K562 (cell line): ENCODE measurements at regions not wholly inside any gene's neighbourhood (a gene's known extent, or its start where the extent isn't known, plus 50 kb on each side); places are given as distances from the start of the nearest gene placed in this dataset.

Source experiments
- BHLHE40 ChIP-seq: IDR thresholded peaks from 2 replicates; pipeline ENCODE4 v1.6.1; 2011; ENCODE audit warnings: low read length, improper control_type of control experiment
- CHD1 ChIP-seq: fragments of 200-600 bp; sonication (generic); IDR thresholded peaks from one replicate; pipeline ENCODE4 v1.6.1; 2012; ENCODE audit warnings: mild to moderate bottlenecking, moderate library complexity, low read length, inconsistent platforms
- ETV1 ChIP-seq: fragments of 450-650 bp; conservative IDR thresholded peaks from 2 replicates; pipeline ENCODE4 v1.6.1; 2016; ENCODE audit warnings: missing genetic modification characterization, control low read depth, low read depth, missing compliant biosample characterization
- FIP1L1 ChIP-seq: fragments of 200-400 bp; formaldehyde crosslinking; IDR thresholded peaks from 2 replicates; pipeline ENCODE4 v1.6.1; 2018; ENCODE audit warnings: mild to moderate bottlenecking, low read depth, low read length; ENCODE audit not compliant: poor library complexity, severe bottlenecking
- GTF2E2 ChIP-seq: fragments of 200-800 bp; sonication (Bioruptor generic); IDR thresholded peaks from 2 replicates; pipeline ENCODE4 v1.6.1; 2016; ENCODE audit warnings: missing genetic modification characterization, missing compliant biosample characterization
- MYC ChIP-seq, 2 experiments: fragments of 250-450 bp in 1 of 2; sonication (Bioruptor Pico) in 1 of 2; IDR thresholded peaks; 2 replicates each; pipeline versions ENCODE4 v1.5.1 to v1.6.1; 2012 to 2021; ENCODE audit warnings: low read depth in 2 of 2, borderline replicate concordance in 1 of 2, improper control_type of control experiment in 1 of 2, low read length in 1 of 2, mild to moderate bottlenecking in 1 of 2, moderate library complexity in 1 of 2
- NBN ChIP-seq: fragments of 450-650 bp; IDR thresholded peaks from 2 replicates; pipeline ENCODE4 v1.6.1; 2016; ENCODE audit warnings: low read depth, mild to moderate bottlenecking
- NFIX ChIP-seq: fragments of 250-450 bp; sonication (Bioruptor Pico); IDR thresholded peaks from 2 replicates; pipeline ENCODE4 v1.4.0; 2020; ENCODE audit warnings: low read depth, mild to moderate bottlenecking, moderate library complexity
- NR4A1 ChIP-seq, 2 experiments: fragments of 250-450 bp in 1 of 2; fragments of 450-650 bp in 1 of 2; sonication (Bioruptor Pico) in 1 of 2; IDR thresholded peaks; 2 replicates each; pipeline versions ENCODE4 v1.4.0 to v1.6.1; 2016 to 2020; ENCODE audit warnings: mild to moderate bottlenecking in 2 of 2, missing compliant biosample characterization in 1 of 2, missing genetic modification characterization in 1 of 2, moderate library complexity in 1 of 2
- NRF1 ChIP-seq, 2 experiments: fragments of 450-650 bp; IDR thresholded peaks in 1 of 2; conservative IDR thresholded peaks in 1 of 2; 2 replicates each; pipeline ENCODE4 v1.6.1; 2014; ENCODE audit warnings: mild to moderate bottlenecking in 2 of 2
- PCBP1 ChIP-seq: fragments of 200-400 bp; formaldehyde crosslinking; IDR thresholded peaks from 2 replicates; pipeline ENCODE4 v1.6.1; 2018; ENCODE audit warnings: mild to moderate bottlenecking, low read depth, low read length; ENCODE audit not compliant: poor library complexity, severe bottlenecking
- PHF20 ChIP-seq: fragments of 450-650 bp; IDR thresholded peaks from 2 replicates; pipeline ENCODE4 v1.6.1; 2018; ENCODE audit not compliant: partially characterized antibody
- RBM14 ChIP-seq: fragments of 200-400 bp; formaldehyde crosslinking; IDR thresholded peaks from 2 replicates; pipeline ENCODE4 v1.6.1; 2018; ENCODE audit warnings: low read depth, mild to moderate bottlenecking, low read length, moderate library complexity, borderline replicate concordance; ENCODE audit not compliant: insufficient read depth
- TAF1 ChIP-seq: IDR thresholded peaks from 2 replicates; pipeline ENCODE4 v1.6.1; 2011; ENCODE audit warnings: mild to moderate bottlenecking, low read length, moderate library complexity; ENCODE audit not compliant: insufficient read depth, control insufficient read depth, severe bottlenecking; ENCODE audit errors: extremely low read depth
- U2AF2 ChIP-seq: fragments of 200-400 bp; formaldehyde crosslinking; optimal IDR thresholded peaks from 2 replicates; pipeline ENCODE3; 2017; ENCODE audit warnings: low read depth, mild to moderate bottlenecking, low read length
- XRCC3 ChIP-seq: fragments of 450-650 bp; IDR thresholded peaks from 2 replicates; pipeline ENCODE4 v1.6.1; 2017; ENCODE audit warnings: mild to moderate bottlenecking, moderate library complexity
- ZNF699 ChIP-seq: fragments of 250-450 bp; sonication (Bioruptor Pico); IDR thresholded peaks from 2 replicates; pipeline ENCODE4 v1.8.0; 2021; ENCODE audit warnings: mild to moderate bottlenecking, moderate library complexity; ENCODE audit not compliant: insufficient replicate concordance
- TF ChIP-seq, protein P1 (sequence below), 2 experiments: fragments of 150-350 bp in 1 of 2; IDR thresholded peaks; 2 replicates each; pipeline ENCODE4 v1.6.1; 2012 to 2016; ENCODE audit warnings: low read depth in 2 of 2, low read length in 2 of 2, mild to moderate bottlenecking in 1 of 2, moderate library complexity in 1 of 2

DNA sequence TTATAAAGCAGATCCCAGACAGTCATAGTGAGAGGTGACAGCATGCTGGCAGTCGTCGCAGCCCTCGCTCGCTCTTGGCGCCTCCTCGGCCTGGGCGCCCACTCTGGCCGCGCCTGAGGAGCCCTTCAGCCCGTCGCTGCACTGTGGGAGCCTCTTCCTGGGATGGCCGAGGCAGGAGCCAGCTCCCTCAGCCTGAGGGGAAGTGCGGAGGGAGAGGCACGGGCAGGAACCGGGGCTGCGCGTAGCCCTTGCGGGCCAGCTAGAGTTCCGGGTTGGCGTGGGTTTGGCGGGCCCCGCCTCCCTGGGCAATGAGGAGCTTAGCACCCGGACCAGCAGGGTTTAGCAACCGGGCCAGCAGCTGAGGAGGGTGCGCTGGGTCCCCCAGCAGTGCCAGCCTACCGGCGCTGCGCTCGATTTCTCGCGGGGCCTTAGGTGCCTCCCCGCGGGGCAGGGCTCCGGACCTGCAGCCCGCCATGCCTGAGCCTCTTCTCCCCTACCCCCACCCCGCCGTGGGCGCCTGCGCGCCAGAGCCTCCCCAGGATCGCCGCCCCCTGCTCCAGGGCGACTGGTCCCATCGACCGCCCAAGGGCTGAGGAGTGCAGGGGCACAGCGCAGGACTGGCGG is 451.2 kb upstream of the DCN start (continued):
- TF ChIP-seq FIP1L1 (peak; percentile 37), RBM14 (no peak), CHD1 (no peak), NRF1 (conservative IDR thresholded peaks at IDR 0.05 in 1 of 2, IDR thresholded peaks at IDR 0.05 in 1 of 2) (peak; percentile 86 to 89), ETV1 (tag) (no peak), PCBP1 (no peak), NBN (0 out of 2 replicates have a peak, but pooled peaks have one; percentile 14), MYC (IDR thresholded peaks at IDR 0.05; ENCODE audit: low read depth, low read length) (peak; percentile 63), MYC (CRISPR knock-in tag; IDR thresholded peaks at IDR 0.05; ENCODE audit: borderline replicate concordance, low read depth) (0 out of 2 replicates have a peak, but pooled peaks have one; percentile 34), PHF20 (peak; percentile 79), GTF2E2 (peak; percentile 70; the same call in 1 of the 2 replicates), BHLHE40 (peak; percentile 78), TAF1 (peak; percentile 65), XRCC3 (no peak), NFIX (CRISPR knock-in tag) (no peak), ZNF699 (CRISPR knock-in tag) (no peak), NR4A1 (CRISPR knock-in tag; IDR thresholded peaks at IDR 0.05) (no peak), NR4A1 (tag; IDR thresholded peaks at IDR 0.05) (no peak), U2AF2 (no peak)
- TF ChIP-seq, protein P1, sequence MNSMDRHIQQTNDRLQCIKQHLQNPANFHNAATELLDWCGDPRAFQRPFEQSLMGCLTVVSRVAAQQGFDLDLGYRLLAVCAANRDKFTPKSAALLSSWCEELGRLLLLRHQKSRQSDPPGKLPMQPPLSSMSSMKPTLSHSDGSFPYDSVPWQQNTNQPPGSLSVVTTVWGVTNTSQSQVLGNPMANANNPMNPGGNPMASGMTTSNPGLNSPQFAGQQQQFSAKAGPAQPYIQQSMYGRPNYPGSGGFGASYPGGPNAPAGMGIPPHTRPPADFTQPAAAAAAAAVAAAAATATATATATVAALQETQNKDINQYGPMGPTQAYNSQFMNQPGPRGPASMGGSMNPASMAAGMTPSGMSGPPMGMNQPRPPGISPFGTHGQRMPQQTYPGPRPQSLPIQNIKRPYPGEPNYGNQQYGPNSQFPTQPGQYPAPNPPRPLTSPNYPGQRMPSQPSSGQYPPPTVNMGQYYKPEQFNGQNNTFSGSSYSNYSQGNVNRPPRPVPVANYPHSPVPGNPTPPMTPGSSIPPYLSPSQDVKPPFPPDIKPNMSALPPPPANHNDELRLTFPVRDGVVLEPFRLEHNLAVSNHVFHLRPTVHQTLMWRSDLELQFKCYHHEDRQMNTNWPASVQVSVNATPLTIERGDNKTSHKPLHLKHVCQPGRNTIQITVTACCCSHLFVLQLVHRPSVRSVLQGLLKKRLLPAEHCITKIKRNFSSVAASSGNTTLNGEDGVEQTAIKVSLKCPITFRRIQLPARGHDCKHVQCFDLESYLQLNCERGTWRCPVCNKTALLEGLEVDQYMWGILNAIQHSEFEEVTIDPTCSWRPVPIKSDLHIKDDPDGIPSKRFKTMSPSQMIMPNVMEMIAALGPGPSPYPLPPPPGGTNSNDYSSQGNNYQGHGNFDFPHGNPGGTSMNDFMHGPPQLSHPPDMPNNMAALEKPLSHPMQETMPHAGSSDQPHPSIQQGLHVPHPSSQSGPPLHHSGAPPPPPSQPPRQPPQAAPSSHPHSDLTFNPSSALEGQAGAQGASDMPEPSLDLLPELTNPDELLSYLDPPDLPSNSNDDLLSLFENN (IDR thresholded peaks at IDR 0.05; ENCODE audit: low read depth in 2 of 2, low read length in 2 of 2) = no peak
